ENCODE measurements at regions not wholly inside any gene's neighbourhood (a gene's known extent, or its start where the extent isn't known, plus 50 kb on each side); places are given as distances from the start of the nearest gene placed in this dataset.

DNA sequence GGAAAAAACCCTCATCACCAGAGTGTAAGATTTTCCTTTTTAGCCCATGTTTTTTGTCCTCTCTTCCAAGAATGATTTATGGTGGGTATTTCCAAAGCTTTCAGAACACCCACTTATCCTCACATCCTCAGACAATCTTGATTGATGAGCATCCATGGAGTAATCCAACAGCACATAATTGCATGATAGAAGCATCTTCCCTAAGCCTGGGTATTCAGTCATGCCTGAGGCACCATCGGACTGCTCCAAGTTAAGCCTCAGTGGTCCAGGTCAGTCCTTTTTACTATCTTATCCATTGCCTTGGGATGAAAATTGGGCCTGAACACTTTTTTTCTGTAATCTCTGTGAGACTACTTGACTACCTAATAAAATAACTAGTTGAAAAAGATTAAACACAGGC lies 676.0 kb upstream of the SEMA6D start:
- TF ChIP-seq, protein P1, sequence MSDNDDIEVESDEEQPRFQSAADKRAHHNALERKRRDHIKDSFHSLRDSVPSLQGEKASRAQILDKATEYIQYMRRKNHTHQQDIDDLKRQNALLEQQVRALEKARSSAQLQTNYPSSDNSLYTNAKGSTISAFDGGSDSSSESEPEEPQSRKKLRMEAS (IDR thresholded peaks at IDR 0.05): no peak

DNA sequence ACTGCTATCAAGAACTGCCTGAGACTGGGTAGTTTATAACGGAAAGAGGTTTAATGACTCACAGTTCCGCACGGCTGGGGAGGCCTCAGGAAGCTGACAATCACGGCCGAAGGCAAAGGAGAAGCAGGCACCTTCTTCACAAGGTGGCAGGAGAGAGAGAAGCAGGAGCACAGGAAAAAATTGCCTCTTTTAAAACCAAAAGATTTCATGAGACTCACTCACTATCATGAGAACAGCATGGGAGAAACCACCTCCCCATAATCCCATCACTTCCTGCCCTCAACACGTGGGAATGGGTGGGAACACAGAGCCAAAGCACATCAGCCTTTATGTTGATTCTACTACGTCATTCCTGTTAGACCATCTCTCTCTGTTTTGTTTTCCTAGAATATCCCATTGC lies 650.9 kb upstream of the SEMA6D start:
- TF ChIP-seq TEAD4 (IDR thresholded peaks at IDR 0.05) (no peak), ZBTB7A (IDR thresholded peaks at IDR 0.05; ENCODE audit: low read depth) (no peak), CREB1 (IDR thresholded peaks at IDR 0.05; ENCODE audit: low read depth) (no peak), NFIC (IDR thresholded peaks at IDR 0.05) (no peak), EP300 (IDR thresholded peaks at IDR 0.05; ENCODE audit: borderline replicate concordance) (no peak), EGR1 (IDR thresholded peaks at IDR 0.05) (no peak), FOXM1 (IDR thresholded peaks at IDR 0.05; ENCODE audit: borderline replicate concordance, low read depth) (no peak), CEBPB (IDR thresholded peaks at IDR 0.05) (no peak), YY1 (IDR thresholded peaks at IDR 0.05; ENCODE audit: low read depth) (no peak), RAD21 (IDR thresholded peaks at IDR 0.05; ENCODE audit: low read depth) (no peak)
- TF ChIP-seq, protein P2, sequence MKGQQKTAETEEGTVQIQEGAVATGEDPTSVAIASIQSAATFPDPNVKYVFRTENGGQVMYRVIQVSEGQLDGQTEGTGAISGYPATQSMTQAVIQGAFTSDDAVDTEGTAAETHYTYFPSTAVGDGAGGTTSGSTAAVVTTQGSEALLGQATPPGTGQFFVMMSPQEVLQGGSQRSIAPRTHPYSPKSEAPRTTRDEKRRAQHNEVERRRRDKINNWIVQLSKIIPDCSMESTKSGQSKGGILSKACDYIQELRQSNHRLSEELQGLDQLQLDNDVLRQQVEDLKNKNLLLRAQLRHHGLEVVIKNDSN (IDR thresholded peaks at IDR 0.05): no peak
- TF ChIP-seq, protein P3, sequence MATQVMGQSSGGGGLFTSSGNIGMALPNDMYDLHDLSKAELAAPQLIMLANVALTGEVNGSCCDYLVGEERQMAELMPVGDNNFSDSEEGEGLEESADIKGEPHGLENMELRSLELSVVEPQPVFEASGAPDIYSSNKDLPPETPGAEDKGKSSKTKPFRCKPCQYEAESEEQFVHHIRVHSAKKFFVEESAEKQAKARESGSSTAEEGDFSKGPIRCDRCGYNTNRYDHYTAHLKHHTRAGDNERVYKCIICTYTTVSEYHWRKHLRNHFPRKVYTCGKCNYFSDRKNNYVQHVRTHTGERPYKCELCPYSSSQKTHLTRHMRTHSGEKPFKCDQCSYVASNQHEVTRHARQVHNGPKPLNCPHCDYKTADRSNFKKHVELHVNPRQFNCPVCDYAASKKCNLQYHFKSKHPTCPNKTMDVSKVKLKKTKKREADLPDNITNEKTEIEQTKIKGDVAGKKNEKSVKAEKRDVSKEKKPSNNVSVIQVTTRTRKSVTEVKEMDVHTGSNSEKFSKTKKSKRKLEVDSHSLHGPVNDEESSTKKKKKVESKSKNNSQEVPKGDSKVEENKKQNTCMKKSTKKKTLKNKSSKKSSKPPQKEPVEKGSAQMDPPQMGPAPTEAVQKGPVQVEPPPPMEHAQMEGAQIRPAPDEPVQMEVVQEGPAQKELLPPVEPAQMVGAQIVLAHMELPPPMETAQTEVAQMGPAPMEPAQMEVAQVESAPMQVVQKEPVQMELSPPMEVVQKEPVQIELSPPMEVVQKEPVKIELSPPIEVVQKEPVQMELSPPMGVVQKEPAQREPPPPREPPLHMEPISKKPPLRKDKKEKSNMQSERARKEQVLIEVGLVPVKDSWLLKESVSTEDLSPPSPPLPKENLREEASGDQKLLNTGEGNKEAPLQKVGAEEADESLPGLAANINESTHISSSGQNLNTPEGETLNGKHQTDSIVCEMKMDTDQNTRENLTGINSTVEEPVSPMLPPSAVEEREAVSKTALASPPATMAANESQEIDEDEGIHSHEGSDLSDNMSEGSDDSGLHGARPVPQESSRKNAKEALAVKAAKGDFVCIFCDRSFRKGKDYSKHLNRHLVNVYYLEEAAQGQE (IDR thresholded peaks at IDR 0.05; ENCODE audit: low read depth): no peak

DNA sequence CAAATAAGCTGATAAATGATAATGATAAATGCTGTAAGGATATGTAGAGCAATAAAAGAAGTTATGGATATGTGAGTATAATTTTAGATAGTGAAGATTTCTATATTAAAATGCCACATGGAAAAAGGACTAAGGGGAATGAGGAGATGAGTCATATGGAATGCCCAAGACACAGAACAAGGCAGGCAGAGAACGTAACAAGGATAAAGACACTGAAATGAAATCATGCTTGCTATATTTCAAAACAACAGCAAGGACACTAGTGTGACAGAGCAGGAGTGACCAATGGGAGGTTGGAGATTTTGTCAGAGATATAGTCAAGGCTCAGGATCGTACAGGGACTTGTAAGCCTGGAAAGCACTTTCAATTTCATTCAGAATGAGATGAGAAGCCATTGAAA lies 621.5 kb upstream of the SEMA6D start:
- TF ChIP-seq, protein P2 (IDR thresholded peaks at IDR 0.05): no peak
- no peak for TF ChIP-seq EP300 (IDR thresholded peaks at IDR 0.05; ENCODE audit: borderline replicate concordance)
- TF ChIP-seq, protein P1 (IDR thresholded peaks at IDR 0.05): no peak
- TF ChIP-seq TAF1 (IDR thresholded peaks at IDR 0.05; ENCODE audit: low read depth): no peak
- TF ChIP-seq RAD21 (IDR thresholded peaks at IDR 0.05; ENCODE audit: low read depth): no peak

DNA sequence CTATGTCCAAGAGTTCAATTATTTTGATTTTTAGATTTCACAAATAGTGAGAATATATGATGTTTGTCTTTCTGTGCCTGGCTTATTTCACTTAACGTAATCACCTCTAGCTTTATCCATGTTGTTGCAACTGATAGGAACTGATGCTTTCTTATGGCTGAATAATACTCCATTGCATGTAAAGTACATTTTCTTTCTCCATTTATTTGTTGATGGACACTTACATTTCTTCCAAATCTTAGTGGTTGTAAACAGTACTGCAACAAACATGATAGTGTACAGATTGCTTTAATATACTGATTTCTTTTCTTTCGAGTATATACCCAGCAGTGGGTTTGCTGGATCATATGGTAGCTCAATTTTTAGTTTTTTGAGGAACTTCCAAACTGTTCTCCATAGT lies 600.6 kb upstream of the SEMA6D start:
- TF ChIP-seq RAD21 (IDR thresholded peaks at IDR 0.05; ENCODE audit: low read depth): no peak
- no peak for TF ChIP-seq FOXM1 (IDR thresholded peaks at IDR 0.05; ENCODE audit: borderline replicate concordance, low read depth)
- no peak for TF ChIP-seq TCF12 (IDR thresholded peaks at IDR 0.05; ENCODE audit: low read depth)
- TF ChIP-seq TEAD4 (IDR thresholded peaks at IDR 0.05): no peak
- TF ChIP-seq, protein P1 (IDR thresholded peaks at IDR 0.05): no peak
- TF ChIP-seq CEBPB (IDR thresholded peaks at IDR 0.05): no peak
- no peak for TF ChIP-seq NFIC (IDR thresholded peaks at IDR 0.05)
- TF ChIP-seq, protein P2 (IDR thresholded peaks at IDR 0.05): no peak
- TF ChIP-seq TAF1 (IDR thresholded peaks at IDR 0.05; ENCODE audit: low read depth): no peak
- no peak for TF ChIP-seq YY1 (IDR thresholded peaks at IDR 0.05; ENCODE audit: low read depth)
- TF ChIP-seq CREB1 (IDR thresholded peaks at IDR 0.05; ENCODE audit: low read depth): no peak

DNA sequence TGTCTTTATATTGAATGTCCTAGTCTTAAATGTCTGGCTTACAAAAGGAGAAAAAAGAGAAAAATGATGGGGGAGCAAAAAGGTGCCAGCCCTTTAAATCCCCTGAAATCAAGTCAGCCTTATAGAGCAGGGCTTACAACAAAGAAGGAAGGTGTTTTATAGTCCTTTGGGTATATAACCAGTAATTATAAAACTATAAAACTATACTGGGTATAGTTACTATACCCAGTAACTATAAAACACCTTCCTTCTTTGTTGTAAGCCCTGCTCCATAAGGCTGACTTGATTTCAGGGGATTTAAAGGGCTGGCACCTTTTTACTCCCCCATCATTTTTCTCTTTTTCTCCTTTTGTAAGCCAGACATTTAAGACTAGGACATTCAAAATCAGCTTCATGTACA lies 598.0 kb upstream of the SEMA6D start:
- TF ChIP-seq, protein P1 (IDR thresholded peaks at IDR 0.05): no peak
- TF ChIP-seq ZBTB7A (IDR thresholded peaks at IDR 0.05; ENCODE audit: low read depth): no peak
- no peak for TF ChIP-seq CREB1 (IDR thresholded peaks at IDR 0.05; ENCODE audit: low read depth)
- no peak for TF ChIP-seq NFIC (IDR thresholded peaks at IDR 0.05)
- TF ChIP-seq EGR1 (IDR thresholded peaks at IDR 0.05): no peak
- no peak for TF ChIP-seq RAD21 (IDR thresholded peaks at IDR 0.05; ENCODE audit: low read depth)
- no peak for TF ChIP-seq FOXM1 (IDR thresholded peaks at IDR 0.05; ENCODE audit: borderline replicate concordance, low read depth)
- TF ChIP-seq CEBPB (IDR thresholded peaks at IDR 0.05): no peak
- no peak for TF ChIP-seq EP300 (IDR thresholded peaks at IDR 0.05; ENCODE audit: borderline replicate concordance)
- TF ChIP-seq, protein P2 (IDR thresholded peaks at IDR 0.05): no peak
- no peak for TF ChIP-seq YY1 (IDR thresholded peaks at IDR 0.05; ENCODE audit: low read depth)
- no peak for TF ChIP-seq TAF1 (IDR thresholded peaks at IDR 0.05; ENCODE audit: low read depth)
- no peak for TF ChIP-seq TCF12 (IDR thresholded peaks at IDR 0.05; ENCODE audit: low read depth)
- TF ChIP-seq, protein P3 (IDR thresholded peaks at IDR 0.05; ENCODE audit: low read depth): no peak
- no peak for TF ChIP-seq TEAD4 (IDR thresholded peaks at IDR 0.05)
